ENCODE measurements at regions not wholly inside any gene's neighbourhood (a gene's known extent, or its start where the extent isn't known, plus 50 kb on each side); places are given as distances from the start of the nearest gene placed in this dataset.

DNA sequence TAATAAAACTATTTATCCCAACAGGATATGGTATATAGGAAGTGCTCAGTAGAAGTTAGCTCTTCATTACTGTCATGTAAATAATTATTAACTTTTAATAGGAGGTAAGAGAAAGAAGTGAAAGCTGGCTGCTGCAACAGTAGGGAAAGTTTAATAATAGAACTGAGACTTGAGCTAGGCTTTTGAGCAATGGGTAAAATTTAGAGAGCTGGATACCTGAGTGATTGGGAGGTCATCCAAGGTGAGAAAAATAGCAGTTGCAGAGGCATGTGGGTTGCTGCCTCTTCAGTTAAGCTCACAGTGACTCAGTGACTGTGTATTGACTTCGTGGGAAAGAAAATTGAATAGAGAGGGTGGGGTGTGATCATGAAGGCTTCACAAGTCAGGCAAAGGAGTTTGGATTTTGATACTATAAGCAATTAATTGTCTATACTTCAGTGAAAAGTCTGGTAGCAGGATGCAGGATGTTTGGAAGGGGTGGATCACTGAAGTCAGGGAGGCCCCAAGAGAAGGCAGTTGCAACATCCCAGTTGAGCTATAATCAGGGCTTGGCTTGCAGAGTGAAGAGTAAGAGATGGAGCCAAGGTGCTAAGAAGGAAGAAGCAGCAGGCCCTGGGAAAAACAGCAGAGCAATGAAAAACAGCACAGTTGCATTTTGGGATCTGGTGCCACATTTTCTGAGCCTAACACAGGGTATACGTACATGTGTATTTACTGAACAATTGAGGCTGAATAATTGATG, 172.0 kb upstream of the FRMD6 start:
- DNase-seq: no peak

DNA sequence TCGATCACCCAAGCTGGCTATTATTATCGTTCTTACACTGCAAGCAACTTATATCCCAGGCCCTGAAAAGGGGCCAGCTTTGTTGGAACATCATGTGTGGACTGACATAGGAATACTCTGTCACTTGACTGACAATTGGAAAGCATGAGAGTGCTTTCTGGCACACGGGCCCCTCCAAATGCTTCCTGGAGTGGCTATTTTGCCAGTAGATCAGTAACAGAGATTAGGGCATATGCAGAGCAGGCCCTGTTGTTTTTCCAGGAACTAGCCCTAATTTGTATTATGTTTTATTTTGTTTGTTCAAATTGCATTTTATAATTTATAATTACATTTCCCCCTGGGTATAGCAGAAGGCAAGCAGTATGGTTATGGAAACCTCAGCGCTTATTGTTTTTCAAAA, 170.1 kb upstream of the FRMD6 start:
- DNase-seq: no peak

DNA sequence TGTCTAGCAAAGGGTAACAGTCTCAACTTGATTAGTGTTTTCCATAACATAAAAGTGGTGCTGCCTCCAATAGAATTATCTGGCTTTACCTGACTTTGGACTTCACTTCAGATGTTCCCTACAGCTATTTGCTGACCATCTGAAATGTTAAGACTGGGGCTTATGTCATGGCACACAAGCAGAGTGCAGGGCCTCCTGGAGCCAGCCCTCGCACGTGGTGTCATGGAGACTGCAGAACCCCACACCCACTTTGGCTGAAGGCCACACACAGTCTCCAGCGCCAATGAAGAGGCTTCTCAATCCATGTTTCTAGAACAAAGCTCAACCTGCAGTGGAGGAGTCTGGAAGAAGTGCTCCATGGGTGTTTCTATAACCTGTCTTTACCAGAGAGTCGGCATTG, 169.6 kb upstream of the FRMD6 start:
- no peak for DNase-seq

DNA sequence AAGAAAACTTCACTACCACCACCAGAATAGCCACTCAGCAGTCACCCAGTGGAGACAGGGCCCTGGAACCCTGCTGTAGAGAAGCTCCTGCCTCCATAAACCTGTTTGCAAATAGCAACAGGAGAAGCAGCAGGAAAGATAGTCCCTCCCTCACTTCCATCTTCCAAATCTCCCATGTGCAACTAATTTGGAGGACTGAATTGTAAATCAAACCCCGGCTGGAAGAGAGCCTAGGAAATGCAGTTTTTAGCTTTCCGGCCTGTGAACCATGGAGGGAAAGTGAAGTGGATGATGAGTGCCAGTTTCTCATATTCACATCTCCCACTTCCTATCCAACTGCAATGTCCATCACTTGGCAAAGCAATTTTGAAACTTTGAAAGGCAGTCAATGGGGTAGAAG, 167.2 kb upstream of the FRMD6 start:
- no peak for DNase-seq

DNA sequence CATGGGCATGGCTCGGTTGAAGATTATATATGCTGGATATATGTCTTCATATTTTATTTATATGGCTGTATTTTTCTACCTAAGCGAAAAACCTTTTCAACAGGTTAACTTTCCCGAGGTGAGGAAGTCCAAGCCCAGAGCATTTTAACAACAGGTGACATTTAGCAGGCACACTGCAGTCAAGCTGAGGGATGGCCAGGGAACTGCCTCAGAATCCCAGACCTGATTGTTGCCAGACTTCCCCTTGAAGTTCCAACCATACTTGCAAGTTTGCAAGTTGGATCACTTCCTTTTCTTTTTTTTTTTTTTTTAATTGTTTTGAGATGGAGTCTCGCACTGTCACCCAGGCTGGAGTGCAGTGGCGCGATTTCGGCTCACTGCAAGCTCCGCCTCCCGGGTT, 166.0 kb upstream of the FRMD6 start:
- DNase-seq: no peak

DNA sequence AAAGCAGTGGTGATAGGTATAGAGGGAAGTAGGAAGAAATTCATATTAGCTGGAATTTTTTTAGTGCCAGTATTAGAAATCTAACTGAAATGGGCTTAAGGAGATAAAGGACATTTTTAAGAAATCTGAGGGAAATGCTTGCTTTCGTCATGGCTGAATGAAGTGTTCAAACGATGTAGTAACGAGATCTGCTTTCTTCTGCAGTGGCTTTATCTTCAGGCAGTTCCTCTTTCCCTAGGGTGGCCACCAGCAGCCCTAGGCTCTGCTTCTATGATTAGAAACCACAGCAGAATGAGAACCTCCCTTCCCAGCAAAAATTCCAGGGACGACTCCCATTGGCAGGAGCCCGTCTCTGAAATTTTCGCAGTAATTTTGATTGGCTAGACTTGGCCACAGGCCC, 163.9 kb upstream of the FRMD6 start:
- no peak for DNase-seq

DNA sequence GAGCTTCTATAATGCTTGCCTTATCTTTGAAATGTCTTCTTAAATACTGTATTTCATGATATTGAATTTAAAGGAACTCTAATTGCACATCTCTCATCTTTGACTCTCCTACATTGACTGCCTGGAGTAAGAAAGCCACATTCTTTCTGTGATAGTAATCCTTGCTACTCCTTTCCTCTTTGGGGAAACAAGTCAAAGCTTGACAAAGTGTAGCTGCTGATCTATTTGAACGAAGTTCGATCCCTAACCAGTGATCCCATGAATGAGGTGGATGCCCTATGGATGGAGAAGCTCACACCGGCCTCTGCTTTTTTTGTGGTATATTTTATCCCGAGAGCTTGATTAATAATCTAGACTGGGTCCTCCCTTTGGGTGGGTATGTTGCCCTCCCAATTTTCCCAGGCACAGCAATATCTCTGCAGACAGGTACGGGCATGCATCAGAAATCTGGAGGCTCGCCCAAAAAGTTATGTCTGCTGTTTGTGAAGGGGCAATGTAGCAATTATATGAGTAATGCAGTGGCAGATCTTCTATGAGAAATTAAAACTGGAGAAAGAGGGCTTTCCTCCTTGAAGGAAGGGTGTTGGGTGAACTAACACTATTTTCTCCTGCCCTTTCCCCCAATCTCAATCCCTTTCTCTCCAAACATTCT, 163.0 kb upstream of the FRMD6 start:
- no peak for DNase-seq

DNA sequence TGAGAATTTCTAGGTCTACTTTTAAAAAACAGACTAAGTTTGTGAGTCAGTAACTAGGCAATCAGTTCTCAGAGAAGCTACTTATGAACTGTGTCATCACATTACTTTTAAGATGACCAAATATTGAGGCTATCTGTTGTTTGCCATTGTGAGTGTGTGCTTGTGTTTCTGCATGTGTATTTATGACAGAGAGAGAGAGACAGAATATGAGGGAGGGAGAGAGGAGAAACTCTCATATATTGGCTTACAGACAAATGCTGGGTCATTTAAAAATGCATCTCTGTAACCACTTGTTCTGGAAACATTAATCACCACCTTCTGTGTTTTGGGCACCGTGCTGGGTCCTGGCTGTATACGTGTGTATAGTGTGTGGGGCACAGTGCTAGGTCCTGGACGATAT, 161.5 kb upstream of the FRMD6 start:
- DNase-seq: no peak

- no peak for DNase-seq
These were observed 160.6 kb upstream of the FRMD6 start for GRCh38 chr14:51491036-51491545.

GRCh38 chr14:51491776-51492175, 159.9 kb upstream of the FRMD6 start:
- DNase-seq: no peak

DNA sequence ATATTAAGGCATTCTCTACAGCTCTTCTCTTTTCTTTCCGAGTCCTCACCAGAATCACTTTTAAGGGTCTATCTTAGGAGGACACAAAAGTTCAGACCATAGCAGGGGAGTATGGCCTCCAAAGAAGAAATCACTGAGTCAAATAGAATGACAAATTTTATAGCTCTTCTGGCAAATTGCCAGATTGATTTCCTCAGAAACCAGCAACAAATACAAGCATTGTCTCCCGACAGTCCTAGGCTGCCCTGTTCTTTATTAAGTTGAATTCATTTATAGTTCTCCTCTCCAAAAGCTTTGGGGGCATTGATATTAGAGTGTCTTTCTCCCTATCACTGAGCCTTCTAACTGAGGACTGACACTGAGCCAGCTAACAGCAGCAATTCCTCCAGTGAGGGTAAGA, 156.4 kb upstream of the FRMD6 start:
- DNase-seq: no peak

DNA sequence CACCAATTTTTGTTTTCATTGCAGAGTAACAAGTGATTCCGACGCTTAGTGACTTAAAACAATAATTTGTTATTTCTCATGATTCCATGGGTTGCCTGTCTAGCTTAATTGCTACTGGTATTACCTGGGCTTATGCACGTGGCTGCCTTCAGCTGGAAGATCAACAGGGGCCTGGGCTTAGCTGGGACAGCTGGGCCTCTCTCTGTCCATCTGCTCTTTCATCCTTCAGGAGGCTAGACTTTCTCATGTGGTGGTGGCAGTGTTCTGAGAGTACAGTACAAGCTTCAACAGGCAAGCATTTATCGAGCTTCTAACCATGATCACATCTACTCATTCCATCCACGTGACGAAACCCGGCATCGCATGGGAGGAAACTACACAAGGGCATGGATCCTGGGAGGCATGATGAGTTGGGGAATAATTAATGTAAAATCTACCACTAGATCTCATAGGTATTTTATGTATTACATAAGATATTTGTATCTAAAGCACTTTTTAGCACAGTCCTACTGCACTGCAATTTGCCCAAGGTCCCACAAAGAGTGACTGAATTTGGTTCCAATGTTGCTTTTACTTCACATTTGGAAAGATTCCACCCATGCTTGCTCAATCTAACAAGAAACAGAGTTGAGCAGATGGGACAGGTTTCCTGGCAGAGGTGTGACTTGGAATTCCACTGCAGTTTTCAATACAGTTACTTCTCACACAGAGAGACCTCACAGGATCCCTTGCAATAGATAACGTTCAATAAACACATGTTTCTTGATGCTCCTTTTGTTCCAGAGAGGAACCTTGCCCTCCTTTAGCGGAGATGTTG, 153.1 kb upstream of the FRMD6 start:
- no peak for DNase-seq

- no peak for DNase-seq
These were observed 150.9 kb upstream of the FRMD6 start for GRCh38 chr14:51500776-51501175.

DNA sequence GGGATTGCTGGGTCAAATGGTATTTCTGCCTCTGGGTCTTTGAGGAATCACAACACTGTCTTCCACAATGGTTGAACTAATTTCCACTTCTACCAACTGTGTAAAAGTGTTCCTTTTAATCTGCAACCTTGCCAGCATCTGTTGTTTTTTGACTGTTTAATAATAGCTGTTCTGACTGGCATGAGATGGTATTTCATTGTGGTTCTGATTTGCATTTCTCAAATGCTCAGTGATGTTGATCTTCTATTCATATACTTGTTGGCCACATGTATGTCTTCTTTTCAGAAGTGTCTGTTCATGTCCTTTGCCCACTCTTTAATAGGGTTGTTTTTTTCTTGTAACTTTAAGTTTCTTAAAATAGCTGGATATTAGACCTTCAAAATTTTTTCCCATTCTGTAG, 150.0 kb upstream of the FRMD6 start:
- no peak for DNase-seq

GRCh38 chr14:51504669-51505068, 147.0 kb upstream of the FRMD6 start:
- no peak for DNase-seq

DNA sequence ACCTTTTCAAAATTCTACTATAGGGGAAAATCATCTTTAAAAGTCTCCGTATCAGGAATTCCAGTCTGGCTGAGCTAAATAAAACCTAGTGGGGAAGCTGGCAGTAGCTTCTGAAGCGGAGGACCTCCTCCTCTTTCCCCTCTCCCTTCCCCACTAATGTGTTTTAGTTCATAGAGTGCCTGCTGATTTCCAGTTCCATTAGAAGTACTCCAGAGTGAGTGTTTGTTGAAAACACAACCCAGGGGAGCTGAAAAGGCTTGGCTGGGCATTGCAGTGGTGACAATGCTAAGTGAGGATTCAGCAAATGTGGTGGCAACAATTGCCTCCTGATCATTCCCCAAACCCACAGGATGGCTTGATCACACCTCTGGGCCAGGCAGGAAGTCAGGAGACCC, 144.2 kb upstream of the FRMD6 start:
- DNase-seq: no peak

DNA sequence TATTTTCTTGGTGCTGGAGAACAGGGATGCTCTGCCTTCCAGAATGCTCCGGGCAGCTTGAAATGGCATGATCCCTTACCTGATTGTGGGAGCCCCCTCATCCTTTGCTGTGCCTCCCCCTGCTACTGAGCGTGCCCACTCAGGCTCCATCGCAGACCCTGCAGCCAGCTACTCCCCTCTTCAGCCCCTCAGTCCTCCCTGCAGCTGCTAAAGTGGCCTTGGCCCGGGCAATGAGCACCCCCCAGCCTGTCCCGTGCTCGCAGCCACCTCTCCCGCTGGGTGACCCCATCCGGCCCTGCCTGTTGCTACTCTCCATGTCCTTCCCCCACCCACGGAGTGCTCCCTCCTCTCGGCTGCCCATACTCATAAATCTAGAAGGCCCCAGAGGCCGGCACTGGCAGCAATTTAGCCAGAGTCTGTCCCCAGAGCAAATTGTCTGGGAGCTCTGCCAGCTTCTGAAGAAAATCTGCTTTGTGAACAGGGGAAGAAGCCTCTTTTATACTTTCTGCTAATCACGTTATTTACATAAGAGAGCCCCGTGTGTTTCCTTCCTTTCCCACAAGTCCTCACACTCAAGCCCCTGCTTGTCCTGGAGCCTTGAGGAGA, 143.7 kb upstream of the FRMD6 start:
- no peak for DNase-seq

- no peak for DNase-seq
These were observed 140.4 kb upstream of the FRMD6 start for GRCh38 chr14:51511265-51511664.

DNA sequence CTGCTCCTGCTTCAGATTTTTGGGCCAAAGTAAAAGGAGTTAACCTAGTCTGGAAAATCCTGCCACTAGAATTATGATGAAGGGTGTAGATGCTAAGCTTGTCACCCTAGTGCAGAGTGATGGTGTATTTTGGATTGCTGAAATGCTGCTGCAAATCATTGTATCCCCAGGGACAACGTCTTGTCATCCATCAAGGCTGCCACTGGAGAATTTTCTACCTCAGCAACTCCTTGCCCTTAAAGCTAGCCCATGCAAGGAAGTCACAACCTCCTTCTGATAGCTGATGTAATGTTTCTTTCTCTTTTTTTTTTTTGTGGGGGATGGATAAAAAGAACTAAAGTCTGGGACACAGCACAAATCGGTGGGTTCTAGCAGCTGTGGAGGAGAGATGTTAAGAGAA, 139.4 kb upstream of the FRMD6 start:
- DNase-seq: no peak

DNA sequence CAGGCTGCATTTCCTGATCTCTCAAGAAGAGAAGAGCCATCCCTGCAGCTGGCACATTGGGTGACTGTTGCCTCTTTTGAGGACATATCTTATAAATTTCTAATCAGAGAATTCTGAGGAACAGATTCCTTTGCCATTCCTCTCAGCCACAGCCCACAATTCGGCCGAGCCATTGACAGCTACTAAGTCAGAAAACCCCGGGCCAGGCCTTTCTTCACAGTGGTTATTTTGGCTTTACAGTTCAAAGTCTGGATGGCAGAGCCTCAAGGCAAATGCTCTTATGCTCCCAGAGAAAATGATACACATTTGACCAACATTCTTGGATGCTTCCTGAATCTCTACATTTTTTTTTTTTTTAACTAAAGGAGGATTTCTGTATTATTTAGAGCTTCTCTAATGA, 138.4 kb upstream of the FRMD6 start:
- DNase-seq: no peak

- no peak for DNase-seq
These were observed 137.8 kb upstream of the FRMD6 start for GRCh38 chr14:51513933-51514332.

- no peak for DNase-seq
These were observed 136.1 kb upstream of the FRMD6 start for GRCh38 chr14:51515611-51516010.

DNA sequence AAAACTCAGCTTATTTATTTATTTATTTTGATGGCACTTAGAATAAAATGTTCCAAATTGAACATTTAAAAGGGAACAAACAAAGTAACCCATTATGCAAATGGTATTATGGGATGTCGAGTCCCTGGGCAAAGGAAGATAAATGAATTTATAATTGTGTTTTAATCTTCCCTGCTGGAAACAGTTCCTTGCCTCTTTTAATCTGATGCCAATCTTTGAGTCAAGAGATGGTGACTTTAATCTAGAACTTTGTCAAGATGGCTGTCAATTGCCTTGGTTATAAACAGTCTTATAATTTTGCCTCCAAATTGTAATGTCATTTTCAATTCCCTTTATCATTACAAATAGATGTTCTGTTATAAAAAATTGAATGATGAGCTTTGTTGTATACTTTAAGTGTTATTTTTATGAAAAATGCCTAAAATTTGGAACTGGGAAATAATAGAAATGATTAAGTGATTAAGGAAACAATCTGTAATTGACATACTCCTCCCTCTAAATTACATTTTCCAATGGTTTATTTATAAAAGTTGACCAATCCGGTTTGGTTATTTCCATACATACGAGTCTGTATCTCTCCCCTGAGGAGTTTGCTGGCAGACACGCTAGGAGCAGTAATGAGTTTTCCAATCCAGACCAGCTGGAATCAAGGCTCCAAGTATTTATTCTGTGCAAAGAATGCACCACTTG, 134.9 kb upstream of the FRMD6 start:
- DNase-seq: no peak

Measured in stimulated activated CD4-positive, alpha-beta T cell treated with anti-CD3 and anti-CD28 coated beads, Interleukin-1b, Interleukin-23, amount 100 ng/mL, for 48 hours (primary cell).